Cardiac muscle cell (in vitro differentiated cells and primary cell): ENCODE measurements at regions not wholly inside any gene's neighbourhood (a gene's known extent, or its start where the extent isn't known, plus 50 kb on each side); places are given as distances from the start of the nearest gene placed in this dataset.

Experiments used
- DNase-seq, 2 donors: peaks; one replicate each; pipeline versions ENCODE4 v3.0.0 to v3.0.0-alpha.2; 2010 to 2017; ENCODE audit warnings: low read depth in 1 of 2, low spot score in 1 of 2
- H3K27ac ChIP-seq: fragments of 200-600 bp; sonication (generic); 2 replicates; pipeline ENCODE4 v1.5.1; 2016
- H3K27me3 ChIP-seq: fragments of 200-600 bp; sonication (generic); 2 replicates; pipeline ENCODE4 v1.6.0; 2016; ENCODE audit warnings: control low read depth
- H3K36me3 ChIP-seq: fragments of 200-600 bp; sonication (generic); 2 replicates; pipeline ENCODE4 v1.5.1; 2016; ENCODE audit warnings: control low read depth
- H3K4me1 ChIP-seq: fragments of 200-600 bp; sonication (generic); 2 replicates; pipeline ENCODE4 v1.8.1; 2017; ENCODE audit warnings: low read depth, mild to moderate bottlenecking, mixed run types
- H3K4me3 ChIP-seq: fragments of 200-600 bp; sonication (generic); 2 replicates; pipeline ENCODE4 v1.5.1; 2016; ENCODE audit warnings: mild to moderate bottlenecking
- H3K9me3 ChIP-seq: fragments of 200-600 bp; sonication (generic); 2 replicates; pipeline ENCODE4 v1.5.1; 2017; ENCODE audit warnings: low read depth, mild to moderate bottlenecking, control low read depth
- TF ChIP-seq, protein P1 (sequence below): IDR thresholded peaks from 2 replicates; pipeline ENCODE4 v1.5.1; 2012; ENCODE audit warnings: low read depth, mild to moderate bottlenecking, low read length

- Histone ChIP-seq H3K27ac (no peak overlapping the region), H3K27me3 (no peaks in the 10 kb centered on the region), H3K4me1 (no peaks in the 10 kb centered on the region), H3K4me3 (no peak overlapping the region), H3K9me3 (no peaks in the 10 kb centered on the region), H3K36me3 (no peaks in the 10 kb centered on the region)
- DNase-seq, result no peak
- TF ChIP-seq, protein P1, sequence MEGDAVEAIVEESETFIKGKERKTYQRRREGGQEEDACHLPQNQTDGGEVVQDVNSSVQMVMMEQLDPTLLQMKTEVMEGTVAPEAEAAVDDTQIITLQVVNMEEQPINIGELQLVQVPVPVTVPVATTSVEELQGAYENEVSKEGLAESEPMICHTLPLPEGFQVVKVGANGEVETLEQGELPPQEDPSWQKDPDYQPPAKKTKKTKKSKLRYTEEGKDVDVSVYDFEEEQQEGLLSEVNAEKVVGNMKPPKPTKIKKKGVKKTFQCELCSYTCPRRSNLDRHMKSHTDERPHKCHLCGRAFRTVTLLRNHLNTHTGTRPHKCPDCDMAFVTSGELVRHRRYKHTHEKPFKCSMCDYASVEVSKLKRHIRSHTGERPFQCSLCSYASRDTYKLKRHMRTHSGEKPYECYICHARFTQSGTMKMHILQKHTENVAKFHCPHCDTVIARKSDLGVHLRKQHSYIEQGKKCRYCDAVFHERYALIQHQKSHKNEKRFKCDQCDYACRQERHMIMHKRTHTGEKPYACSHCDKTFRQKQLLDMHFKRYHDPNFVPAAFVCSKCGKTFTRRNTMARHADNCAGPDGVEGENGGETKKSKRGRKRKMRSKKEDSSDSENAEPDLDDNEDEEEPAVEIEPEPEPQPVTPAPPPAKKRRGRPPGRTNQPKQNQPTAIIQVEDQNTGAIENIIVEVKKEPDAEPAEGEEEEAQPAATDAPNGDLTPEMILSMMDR, result no peak
Measured at GRCh38 chr10:33942508-33942907, 608.0 kb upstream of the NRP1 start.

DNA sequence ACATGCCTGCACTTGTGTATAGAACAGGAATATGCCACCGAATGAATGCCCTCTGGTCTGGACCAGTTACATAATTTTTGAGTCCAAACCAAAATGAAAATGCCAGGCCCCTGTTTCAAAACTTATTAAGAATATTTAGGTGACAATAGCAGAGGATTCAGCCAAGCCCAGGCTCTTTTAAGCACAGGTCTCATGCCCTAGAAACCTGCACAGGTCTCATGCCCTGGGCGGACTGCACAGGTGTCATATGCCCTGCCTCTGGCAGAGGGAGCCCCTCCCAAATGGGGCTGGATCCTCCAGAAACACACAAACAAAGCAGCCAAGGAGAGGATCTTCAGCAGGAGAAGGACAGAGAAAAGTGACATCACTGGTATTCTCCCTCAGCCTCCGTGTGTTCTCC lies 605.4 kb upstream of the NRP1 start:
- H3K4me3 ChIP-seq, result no peak overlapping the region
- DNase-seq, result no peak
- no peaks in the 10 kb centered on the region for H3K9me3 ChIP-seq

GRCh38 chr10:33939410-33939809 lies 604.9 kb upstream of the NRP1 start:
- H3K9me3 ChIP-seq, result no peaks in the 10 kb centered on the region
- no peak overlapping the region for H3K27ac ChIP-seq
- H3K4me3 ChIP-seq, result no peak overlapping the region
- H3K27me3 ChIP-seq, result no peaks in the 10 kb centered on the region
- peaks cover 15% of the 10 kb centered on the region for H3K4me1 ChIP-seq
- TF ChIP-seq, protein P1, result no peak
- H3K36me3 ChIP-seq, result no peaks in the 10 kb centered on the region
- no peak for DNase-seq

More for the DNA sequence above, 605.4 kb upstream of the NRP1 start:
- TF ChIP-seq, protein P1, result no peak
- peaks cover 15% of the 10 kb centered on the region for H3K4me1 ChIP-seq
- H3K27me3 ChIP-seq, result no peaks in the 10 kb centered on the region
- H3K36me3 ChIP-seq, result no peaks in the 10 kb centered on the region
- no peak overlapping the region for H3K27ac ChIP-seq

GRCh38 chr10:33938001-33938400 lies 603.5 kb upstream of the NRP1 start:
- H3K9me3 ChIP-seq, result no peaks in the 10 kb centered on the region
- no peak overlapping the region for H3K4me3 ChIP-seq
- H3K4me1 ChIP-seq, result peaks cover 15% of the 10 kb centered on the region
- no peaks in the 10 kb centered on the region for H3K36me3 ChIP-seq
- no peaks in the 10 kb centered on the region for H3K27me3 ChIP-seq
- TF ChIP-seq, protein P1, result no peak
- no peak for DNase-seq
- no peak overlapping the region for H3K27ac ChIP-seq

- Histone ChIP-seq H3K27me3 (no peaks in the 10 kb centered on the region), H3K4me3 (no peak overlapping the region), H3K9me3 (no peaks in the 10 kb centered on the region), H3K36me3 (no peaks in the 10 kb centered on the region), H3K4me1 (peaks cover 15% of the 10 kb centered on the region), H3K27ac (no peak overlapping the region)
- TF ChIP-seq, protein P1, result no peak
- DNase-seq, result no peak
Measured at GRCh38 chr10:33937036-33937730, 602.7 kb upstream of the NRP1 start.
